GM19023 (cell line): ENCODE measurements at regions not wholly inside any gene's neighbourhood (a gene's known extent, or its start where the extent isn't known, plus 50 kb on each side); places are given as distances from the start of the nearest gene placed in this dataset.

Source experiments
- ATAC-seq: cut with Tn5 transposase; IDR thresholded peaks from one replicate; pipeline ENCODE4 v1.9.1; 2021; ENCODE audit warnings: mild to moderate bottlenecking, moderate library complexity; ENCODE audit not compliant: unreplicated experiment

- ATAC-seq: no peak
Measured at GRCh38 chr1:83735526-83735925, 263.4 kb downstream of the TTLL7 start.

GRCh38 chr1:83734420-83734819 is 264.5 kb downstream of the TTLL7 start:
- no peak for ATAC-seq

- no peak for ATAC-seq
Measured at GRCh38 chr1:83725735-83726360, 273.1 kb downstream of the TTLL7 start.

GRCh38 chr1:83718338-83718737 is 280.6 kb downstream of the TTLL7 start:
- peak; percentile 58 for ATAC-seq

- ATAC-seq: no peak
Measured at GRCh38 chr1:83717785-83718184, 281.1 kb downstream of the TTLL7 start.

GRCh38 chr1:83716641-83717040 is 282.3 kb downstream of the TTLL7 start:
- ATAC-seq: no peak

GRCh38 chr1:83715550-83715949 is 283.4 kb downstream of the TTLL7 start:
- no peak for ATAC-seq

GRCh38 chr1:83709662-83710061 is 289.3 kb downstream of the TTLL7 start:
- ATAC-seq: no peak

GRCh38 chr1:83706354-83706938 is 292.5 kb downstream of the TTLL7 start:
- ATAC-seq: no peak

- ATAC-seq: no peak
Measured at GRCh38 chr1:83705091-83705490, 293.8 kb downstream of the TTLL7 start.

GRCh38 chr1:83704350-83704749 is 294.6 kb downstream of the TTLL7 start:
- ATAC-seq: no peak

GRCh38 chr1:83702356-83702755 is 296.6 kb downstream of the TTLL7 start:
- ATAC-seq: no peak

GRCh38 chr1:83701355-83701754 is 297.6 kb downstream of the TTLL7 start:
- no peak for ATAC-seq

GRCh38 chr1:83698644-83699043 is 300.3 kb downstream of the TTLL7 start:
- no peak for ATAC-seq

- no peak for ATAC-seq
Measured at GRCh38 chr1:83697961-83698360, 301.0 kb downstream of the TTLL7 start.

GRCh38 chr1:83697220-83697619 is 301.7 kb downstream of the TTLL7 start:
- ATAC-seq: no peak

- ATAC-seq: no peak
Measured at GRCh38 chr1:83694449-83694848, 304.5 kb downstream of the TTLL7 start.

- no peak for ATAC-seq
Measured at GRCh38 chr1:83693427-83694126, 305.4 kb downstream of the TTLL7 start.

GRCh38 chr1:83692524-83693381 is 306.2 kb downstream of the TTLL7 start:
- ATAC-seq: no peak

GRCh38 chr1:83691953-83692500 is 306.9 kb downstream of the TTLL7 start:
- no peak for ATAC-seq
